22Rv1 (cell line): ENCODE measurements at regions not wholly inside any gene's neighbourhood (a gene's known extent, or its start where the extent isn't known, plus 50 kb on each side); places are given as distances from the start of the nearest gene placed in this dataset.

Experiments
- CTCF ChIP-seq: fragments of 450-650 bp; IDR thresholded peaks from 2 replicates; pipeline ENCODE4 v1.5.1; 2017; ENCODE audit warnings: mild to moderate bottlenecking
- ZFX ChIP-seq: fragments of 450-650 bp; IDR thresholded peaks from 2 replicates; pipeline ENCODE4 v1.6.1; 2017; ENCODE audit warnings: antibody characterized with exemption, borderline replicate concordance

GRCh38 chr1:198913667-198914066 lies 274.8 kb downstream of the PTPRC start:
- TF ChIP-seq CTCF (no peak), ZFX (no peak)
